ENCODE measurements at regions not wholly inside any gene's neighbourhood (a gene's known extent, or its start where the extent isn't known, plus 50 kb on each side); places are given as distances from the start of the nearest gene placed in this dataset.

- POLR2A ChIA-PET = no interaction called here
These were observed 50.8 kb upstream of the POFUT2 start for GRCh38 chr21:45338311-45339017.

DNA sequence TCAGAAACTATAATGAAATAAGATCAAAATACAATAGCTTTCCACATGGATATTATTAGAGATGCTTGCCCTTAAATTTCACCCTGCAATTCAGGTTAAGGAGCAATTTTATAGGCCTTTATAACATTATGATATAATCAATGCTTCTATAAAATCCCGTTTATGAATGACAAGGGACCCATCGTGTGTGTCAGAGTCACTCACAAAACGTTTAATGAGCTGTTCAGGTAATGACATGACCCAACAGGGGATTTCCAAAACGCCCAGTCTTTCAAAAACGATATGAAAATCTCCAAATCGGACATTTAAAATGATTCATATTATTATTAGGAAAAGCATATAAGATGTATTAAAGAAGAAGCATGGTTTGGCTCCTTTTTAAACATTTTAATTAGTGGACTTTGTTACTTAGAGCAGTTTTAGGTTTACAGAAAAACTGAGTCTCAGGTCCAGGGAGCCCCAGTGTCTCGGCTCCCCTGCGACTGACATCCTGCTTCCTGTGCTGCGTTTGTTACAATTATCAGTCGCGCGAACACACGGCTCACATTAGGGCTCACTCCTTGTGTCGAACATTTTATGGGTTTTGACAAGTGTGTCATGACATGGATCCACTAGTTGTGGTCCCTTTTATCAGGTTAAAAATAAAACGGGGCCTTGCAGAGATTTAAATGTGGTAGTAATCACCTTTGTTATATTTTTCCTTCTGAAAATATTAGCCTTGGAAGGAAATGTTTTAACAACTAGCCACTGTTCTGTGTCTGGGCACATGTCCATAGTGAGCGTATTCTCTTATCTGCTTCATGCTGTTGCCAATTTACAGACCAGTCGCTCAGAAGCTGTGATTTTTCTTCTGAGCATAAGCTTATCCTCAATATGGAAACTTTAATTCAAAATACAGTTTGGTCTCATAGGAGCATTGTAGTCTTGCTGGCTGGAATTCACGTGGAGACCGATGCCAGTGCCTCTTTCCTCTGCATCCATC, 52.0 kb upstream of the POFUT2 start:
- no TSS peak for BruUV-seq (replicated peaks)
- H3K4me1 ChIP-seq (ENCODE audit: control insufficient read depth in 1 of 2, insufficient read depth in 2 of 2, low read length in 2 of 2) = peaks cover 0 to 9% of the 10 kb centered on the region in 2 experiments; a peak in 1 of 4 replicates
- intact Hi-C loops (cut with micrococcal nuclease) = no loop called here

More at GRCh38 chr21:45338311-45339017, 50.8 kb upstream of the POFUT2 start:
- no peaks in the 10 kb centered on the region for H4K20me1 ChIP-seq (ENCODE audit: insufficient read depth)
- DNase-seq (ENCODE audit: low read depth, low spot score) (no peak), ATAC-seq (no peak)
- H3K9me3 ChIP-seq (ENCODE audit: control insufficient read depth in 1 of 2, insufficient read depth in 1 of 2, low read depth in 1 of 2, low read length in 2 of 2) = no peaks in the 10 kb centered on the region
- H3K4me3 ChIP-seq (replicated peaks in 1 of 2; ENCODE audit: low read depth in 1 of 2, low read length in 2 of 2) = no peak overlapping the region
- H2AFZ ChIP-seq (ENCODE audit: low read depth, low read length, poor library complexity, severe bottlenecking) = no peak overlapping the region
- H3K27ac ChIP-seq (ENCODE audit: low read depth, low read length) = no peak overlapping the region
- intact Hi-C loops (cut with micrococcal nuclease) = no loop called here
- H3K9ac ChIP-seq (ENCODE audit: low read length) = no peak overlapping the region
- H3K36me3 ChIP-seq (ENCODE audit: control insufficient read depth in 1 of 2, insufficient read depth in 2 of 2, low read length in 2 of 2) = no peaks in the 10 kb centered on the region
- H3K79me2 ChIP-seq (ENCODE audit: insufficient read depth, low read length) = no peaks in the 10 kb centered on the region
- peaks cover 2 to 16% of the 10 kb centered on the region in 2 experiments; a peak in 1 of 4 replicates for H3K4me1 ChIP-seq (ENCODE audit: control insufficient read depth in 1 of 2, insufficient read depth in 2 of 2, low read length in 2 of 2)
- H3K27me3 ChIP-seq (ENCODE audit: insufficient read depth, low read length) = no peaks in the 10 kb centered on the region
- no peak overlapping the region for H3K4me2 ChIP-seq (ENCODE audit: low read length)
- CTCF ChIA-PET = no interaction called here
- H3K9me2 ChIP-seq (ENCODE audit: insufficient read depth) = no peaks in the 10 kb centered on the region
- no TSS peak for BruUV-seq (replicated peaks)
- no peak for TF ChIP-seq EZH2 (IDR thresholded peaks at IDR 0.05)
- RAD21 ChIA-PET (ENCODE audit: low non-redundant PET in 1 of 2, low total read pairs in 2 of 2, uncharacterized antibody in 2 of 2, unreplicated experiment in 2 of 2) = no interaction called here

More for the DNA sequence above, 52.0 kb upstream of the POFUT2 start:
- Histone ChIP-seq H3K9me2 (ENCODE audit: insufficient read depth) (no peaks in the 10 kb centered on the region), H3K79me2 (ENCODE audit: insufficient read depth, low read length) (no peaks in the 10 kb centered on the region), H4K20me1 (ENCODE audit: insufficient read depth) (no peaks in the 10 kb centered on the region), H3K27me3 (ENCODE audit: insufficient read depth, low read length) (no peaks in the 10 kb centered on the region), H3K4me3 (replicated peaks in 1 of 2; ENCODE audit: low read depth in 1 of 2, low read length in 2 of 2) (no peak overlapping the region), H3K27ac (ENCODE audit: low read depth, low read length) (no peak overlapping the region), H3K9ac (ENCODE audit: low read length) (no peak overlapping the region), H3K36me3 (ENCODE audit: control insufficient read depth in 1 of 2, insufficient read depth in 2 of 2, low read length in 2 of 2) (no peaks in the 10 kb centered on the region), H3K9me3 (ENCODE audit: control insufficient read depth in 1 of 2, insufficient read depth in 1 of 2, low read depth in 1 of 2, low read length in 2 of 2) (no peaks in the 10 kb centered on the region), H2AFZ (ENCODE audit: low read depth, low read length, poor library complexity, severe bottlenecking) (no peak overlapping the region), H3K4me2 (ENCODE audit: low read length) (no peak overlapping the region)
- ATAC-seq = no peak
- ChIA-PET POLR2A (interaction anchor here (0.6 kb wide), 1 partner anchor 12 kb away, joined by 3 read pairs; no protein-coding TSS in a partner anchor), CTCF (no interaction called here), RAD21 (ENCODE audit: low non-redundant PET in 1 of 2, low total read pairs in 2 of 2, uncharacterized antibody in 2 of 2, unreplicated experiment in 2 of 2) (no interaction called here)
- no peak for DNase-seq (ENCODE audit: low read depth, low spot score)
- TF ChIP-seq POLR2A (IDR thresholded peaks at IDR 0.05; ENCODE audit: borderline replicate concordance, extremely low read depth, insufficient read depth, insufficient read length) (no peak), TCF7L2 (IDR thresholded peaks at IDR 0.05; ENCODE audit: borderline replicate concordance, extremely low read depth, insufficient read depth, insufficient read length) (no peak)
